OCI-LY3 (cell line): ENCODE measurements at regions not wholly inside any gene's neighbourhood (a gene's known extent, or its start where the extent isn't known, plus 50 kb on each side); places are given as distances from the start of the nearest gene placed in this dataset.

Source experiments
- CTCF ChIP-seq: fragments of 200-600, 300-600 bp; sonication (generic); IDR thresholded peaks from 2 replicates; pipeline ENCODE4 v1.5.1; 2014; ENCODE audit warnings: antibody characterized with exemption, low read length, low read depth
- EZH2phosphoT487 ChIP-seq: fragments of 200-600 bp; shearing (Covaris generic); IDR thresholded peaks from 2 replicates; pipeline ENCODE4 v1.6.1; 2018; ENCODE audit warnings: antibody characterized with exemption, mixed run types, low read depth

DNA sequence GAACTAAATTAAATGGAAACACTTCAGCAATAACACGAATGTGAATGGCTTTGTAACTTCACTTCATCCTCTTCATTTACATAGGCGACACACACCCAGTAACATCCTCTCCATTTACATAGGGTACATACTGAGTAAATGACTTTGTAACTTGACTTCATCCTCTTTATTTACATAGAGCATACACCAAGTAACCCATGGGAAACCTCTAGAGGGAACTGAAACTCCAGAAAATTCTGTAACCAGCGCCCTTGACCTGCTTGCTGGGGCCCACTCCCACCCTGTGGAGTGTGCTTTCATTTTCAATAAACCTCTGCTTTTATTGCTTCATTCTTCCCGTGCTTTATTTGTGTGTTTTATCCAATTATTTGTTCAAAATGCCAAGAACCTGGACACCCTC, 81.6 kb upstream of the OPRM1 start:
- no peak for TF ChIP-seq CTCF
- TF ChIP-seq EZH2phosphoT487, result no peak
